GM21423 (cell line): ENCODE measurements at regions not wholly inside any gene's neighbourhood (a gene's known extent, or its start where the extent isn't known, plus 50 kb on each side); places are given as distances from the start of the nearest gene placed in this dataset.
"Not testable (repeated sequence)": the region's sequence is repeated elsewhere in the genome, so short reads cannot be mapped to it uniquely, and the experiment has no call there.

Experiments
- ATAC-seq: cut with Tn5 transposase; IDR thresholded peaks from one replicate; pipeline ENCODE4 v1.9.1; 2021; ENCODE audit warnings: mild to moderate bottlenecking, moderate library complexity; ENCODE audit not compliant: unreplicated experiment

DNA sequence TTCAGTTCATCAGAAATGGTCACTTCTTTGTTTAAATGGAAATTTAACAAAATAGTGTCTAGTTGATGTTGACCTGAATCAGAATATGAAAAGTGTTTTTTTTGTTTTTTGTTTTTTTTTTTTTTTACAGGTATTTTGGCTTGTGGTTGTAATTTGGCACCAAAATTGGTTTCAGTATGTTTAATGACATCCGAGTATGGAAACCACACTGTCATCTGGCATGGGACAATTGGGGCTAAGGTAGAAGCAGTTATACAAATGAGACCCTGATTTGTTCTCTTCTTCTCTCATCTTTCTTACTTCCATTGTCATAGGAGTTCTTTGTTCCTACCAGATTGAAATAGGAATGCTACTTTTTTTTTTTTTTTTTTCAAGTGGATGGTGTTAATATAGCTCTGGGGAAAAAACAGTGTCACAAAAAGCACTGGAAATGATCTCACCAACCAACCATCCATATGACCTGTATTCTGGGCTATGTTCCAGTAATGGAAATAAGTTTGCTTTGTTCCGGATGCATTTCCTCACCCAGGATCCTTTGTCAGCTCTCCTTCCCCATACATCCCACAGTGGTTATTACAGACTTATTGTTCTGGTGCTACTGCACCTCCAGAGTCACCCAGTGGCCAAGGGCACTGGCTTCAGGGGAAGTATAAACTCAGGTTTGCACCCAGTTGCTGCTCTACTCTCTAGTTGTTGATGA is 95.8 kb downstream of the ATXN3L start:
- no peak for ATAC-seq

- no peak for ATAC-seq
Observed at GRCh38 chrX:13220916-13221315, 98.9 kb downstream of the ATXN3L start.

DNA sequence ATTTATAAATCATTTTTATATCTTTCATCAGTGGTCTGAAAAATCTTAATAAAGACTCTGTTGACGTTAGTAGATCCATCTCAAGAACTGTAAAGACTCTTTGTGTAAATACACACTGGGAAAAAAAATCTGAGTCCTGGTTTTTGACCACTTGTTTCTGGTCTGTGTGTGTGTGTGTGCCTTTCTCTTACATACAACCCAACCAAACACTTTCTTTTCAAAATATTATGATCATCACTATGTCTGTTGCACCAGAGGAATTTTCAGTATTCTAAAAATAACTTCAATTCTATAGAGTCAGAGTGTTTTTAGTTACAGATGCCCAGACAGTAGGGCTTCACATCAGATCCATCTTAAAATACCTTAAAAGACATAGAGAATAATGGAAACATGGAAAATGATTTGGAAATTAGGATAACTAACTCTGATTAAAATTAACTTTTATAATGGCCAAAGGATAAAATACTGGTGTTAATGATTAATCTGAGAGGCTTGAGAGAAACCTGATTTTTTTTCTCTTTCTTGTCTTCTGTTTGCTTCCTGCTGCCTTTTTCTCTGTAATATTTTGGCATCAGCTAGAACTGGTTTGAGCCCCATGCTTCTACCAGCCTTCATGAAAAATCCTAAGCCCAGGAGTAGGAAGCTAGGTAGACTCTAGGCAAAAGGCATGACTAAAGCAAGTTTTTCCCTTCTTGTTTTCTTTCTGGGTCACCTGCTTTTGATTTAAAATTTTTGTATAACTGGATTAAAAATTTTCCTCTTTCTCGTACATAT is 99.7 kb downstream of the ATXN3L start:
- ATAC-seq: no peak

DNA sequence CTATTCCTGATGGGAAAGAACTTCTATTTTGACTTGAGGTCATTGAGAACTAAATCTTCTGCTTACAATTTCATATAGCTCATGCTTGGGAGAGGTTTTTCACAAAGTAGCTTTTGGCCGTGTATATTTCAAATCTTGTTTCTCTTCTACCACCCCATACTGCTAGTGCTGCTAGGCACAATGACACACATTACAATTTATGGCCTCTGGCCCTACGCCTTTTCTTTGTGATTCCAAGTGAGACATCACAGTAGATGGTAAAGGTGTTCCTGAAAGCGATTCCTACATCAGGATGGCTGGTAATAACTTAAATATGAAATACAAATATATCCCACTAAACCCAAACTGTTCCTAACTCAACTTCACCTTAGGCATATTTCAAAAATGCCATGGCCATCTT is 101.1 kb downstream of the ATXN3L start:
- ATAC-seq: no peak

GRCh38 chrX:13216139-13216538 is 103.7 kb downstream of the ATXN3L start:
- no peak for ATAC-seq

DNA sequence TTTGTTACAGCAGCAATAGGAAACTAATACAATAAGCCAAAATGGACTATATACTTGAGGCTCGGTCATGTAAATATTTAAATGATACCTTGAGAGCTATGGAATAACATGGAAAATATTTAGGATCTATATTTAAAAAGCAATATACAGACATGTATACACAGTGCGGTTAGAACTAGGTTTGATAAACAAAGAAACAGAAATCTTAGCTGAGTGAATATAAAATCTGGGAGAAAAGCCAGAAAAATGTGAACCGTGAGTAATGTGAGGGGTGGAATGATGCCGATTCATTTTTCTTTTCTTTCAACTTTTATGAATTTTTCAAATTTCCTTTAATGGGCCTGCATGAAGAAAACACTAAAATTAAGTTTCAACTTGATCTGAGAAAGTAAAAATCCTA is 104.1 kb downstream of the ATXN3L start:
- no peak for ATAC-seq

GRCh38 chrX:13212191-13212651 is 107.6 kb downstream of the ATXN3L start:
- ATAC-seq: no peak

DNA sequence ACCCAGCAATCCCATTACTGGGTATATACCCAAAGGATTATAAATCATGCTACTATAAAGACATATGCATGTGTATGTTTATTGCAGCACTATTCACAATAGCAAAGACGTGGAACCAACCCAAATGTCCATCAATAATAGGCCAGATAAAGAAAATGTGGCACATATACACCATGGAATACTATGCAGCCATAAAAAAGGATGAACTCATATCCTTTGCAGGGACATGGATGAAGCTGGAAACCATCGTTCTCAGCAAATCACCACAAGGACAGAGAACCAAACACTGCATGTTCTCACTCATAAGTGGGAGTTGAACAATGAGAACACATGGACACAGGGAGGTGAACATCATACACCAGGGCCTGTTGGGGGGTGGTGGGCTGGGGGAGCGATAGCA is 109.7 kb downstream of the ATXN3L start:
- not testable (repeated sequence) for ATAC-seq

DNA sequence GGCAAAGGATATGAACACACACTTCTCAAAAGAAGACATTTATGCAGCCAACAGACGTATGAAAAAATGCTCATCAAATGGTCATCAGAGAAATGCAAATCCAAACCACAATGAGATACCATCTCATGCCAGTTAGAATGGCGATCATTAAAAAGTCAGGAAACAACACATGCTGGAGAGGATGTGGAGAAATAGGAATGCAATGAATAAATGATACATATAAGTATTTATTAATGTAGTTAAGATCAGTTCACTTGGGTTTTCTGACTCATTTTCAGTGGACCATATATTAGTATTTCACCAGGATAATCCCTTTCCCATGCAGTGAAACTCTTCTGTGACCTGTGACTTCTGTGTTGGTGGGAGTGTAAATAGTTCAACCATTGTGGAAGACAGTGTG is 110.1 kb downstream of the ATXN3L start:
- not testable (repeated sequence) for ATAC-seq

DNA sequence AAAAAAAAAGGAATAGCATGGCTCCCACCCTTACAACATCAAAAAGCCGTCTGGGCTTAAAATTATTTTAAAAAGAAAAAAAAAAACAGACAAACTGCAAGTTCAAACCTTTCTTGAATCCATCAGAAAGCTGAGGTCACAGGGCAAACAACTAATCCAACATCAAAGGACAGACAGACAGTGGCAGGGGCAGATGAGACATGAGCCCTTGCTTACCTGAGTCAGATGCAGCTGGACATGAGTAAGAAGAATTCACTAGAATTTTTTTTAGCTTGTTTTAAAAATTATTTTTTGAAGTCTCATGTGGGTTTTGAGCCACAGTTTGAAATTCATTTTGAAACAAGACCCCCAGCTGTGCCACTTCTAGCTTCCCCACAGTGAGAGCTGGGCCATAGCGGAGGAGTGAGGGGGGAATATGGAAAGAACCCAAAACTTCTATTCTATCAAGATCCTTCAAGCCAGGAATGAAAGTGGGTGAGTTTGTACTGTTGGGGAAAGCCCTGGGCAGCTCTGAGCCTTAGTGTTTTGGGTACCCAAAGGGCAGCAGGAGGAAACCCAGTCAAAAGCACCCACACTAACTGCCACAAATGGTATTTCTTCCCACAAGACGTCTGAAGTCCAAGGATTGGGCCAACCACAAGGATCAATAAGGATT is 111.4 kb downstream of the ATXN3L start:
- no peak for ATAC-seq

DNA sequence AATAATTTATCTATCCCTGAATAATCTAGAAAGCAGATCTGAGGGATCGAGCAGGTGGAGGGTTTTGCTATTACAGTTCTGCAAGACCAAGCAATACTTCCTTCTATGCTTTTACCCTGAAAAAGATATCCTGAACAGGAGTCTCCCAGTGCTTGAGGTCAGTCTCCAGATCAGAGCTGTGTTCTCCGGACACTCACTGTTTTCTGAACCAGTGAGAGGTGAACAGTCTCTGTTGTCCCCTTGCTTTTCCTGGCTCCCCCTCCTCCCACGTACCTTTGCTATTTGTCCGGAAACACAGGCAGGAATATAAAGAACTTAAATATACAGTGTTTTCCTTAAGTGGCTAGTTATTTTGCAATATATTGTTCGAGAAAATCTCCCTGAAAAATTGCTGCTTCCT is 116.6 kb downstream of the ATXN3L start:
- ATAC-seq: no peak

- ATAC-seq: no peak
Observed at GRCh38 chrX:13201605-13202219, 118.1 kb downstream of the ATXN3L start.

GRCh38 chrX:13200398-13200797 is 119.5 kb downstream of the ATXN3L start:
- no peak for ATAC-seq

- no peak for ATAC-seq
Observed at GRCh38 chrX:13198762-13199064, 121.1 kb downstream of the ATXN3L start.

DNA sequence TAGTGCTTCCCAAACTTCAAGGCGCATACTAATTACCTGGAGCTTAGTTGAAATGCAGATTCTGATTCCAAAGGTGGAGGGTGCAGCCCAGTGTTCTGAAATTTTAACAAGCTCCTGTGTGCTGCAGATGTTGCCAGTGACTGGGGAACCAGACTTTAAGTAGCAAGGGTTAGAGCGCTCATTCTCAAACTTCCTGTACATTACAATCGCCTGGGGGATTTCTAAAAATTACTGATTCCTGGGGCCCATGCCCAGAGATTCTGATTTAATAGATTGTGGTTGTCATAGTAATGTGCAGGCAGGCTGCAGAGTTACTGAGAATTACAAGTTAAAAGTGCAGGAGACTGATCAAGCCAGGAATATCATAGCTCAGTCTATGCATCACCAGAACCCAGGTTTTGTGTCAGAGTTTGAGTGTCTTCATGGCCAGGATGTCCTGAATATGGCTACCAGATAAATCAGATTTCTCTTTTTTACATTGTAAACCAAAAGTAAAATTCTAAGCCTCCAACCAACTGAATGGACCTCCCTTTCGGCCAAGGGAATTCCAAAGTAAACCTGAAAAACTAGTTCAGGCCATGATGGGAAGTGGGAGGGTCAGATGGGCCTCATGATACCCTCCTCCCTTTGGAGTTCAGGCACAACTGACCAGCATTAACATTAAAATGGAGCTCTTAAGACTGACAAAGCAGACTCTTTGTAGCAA is 121.6 kb downstream of the ATXN3L start:
- no peak for ATAC-seq

DNA sequence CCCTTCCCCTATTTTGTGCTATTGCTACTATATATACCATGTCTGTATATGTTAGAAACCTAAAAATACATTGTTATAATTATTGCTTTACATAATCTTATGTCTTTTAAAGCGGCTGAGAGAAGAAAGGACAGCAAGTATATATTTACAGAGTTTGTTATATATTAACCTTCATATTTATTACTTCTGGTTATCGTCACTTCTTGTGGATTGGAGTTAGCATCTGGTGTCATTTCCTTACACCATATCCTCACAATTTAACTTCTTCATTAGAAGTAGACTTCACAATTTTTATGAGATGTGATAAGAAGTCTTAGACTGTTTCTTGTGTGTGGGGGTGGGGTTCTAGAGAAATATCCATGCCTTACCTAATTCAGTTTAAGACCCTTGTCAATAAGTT is 123.1 kb downstream of the ATXN3L start:
- ATAC-seq: no peak

DNA sequence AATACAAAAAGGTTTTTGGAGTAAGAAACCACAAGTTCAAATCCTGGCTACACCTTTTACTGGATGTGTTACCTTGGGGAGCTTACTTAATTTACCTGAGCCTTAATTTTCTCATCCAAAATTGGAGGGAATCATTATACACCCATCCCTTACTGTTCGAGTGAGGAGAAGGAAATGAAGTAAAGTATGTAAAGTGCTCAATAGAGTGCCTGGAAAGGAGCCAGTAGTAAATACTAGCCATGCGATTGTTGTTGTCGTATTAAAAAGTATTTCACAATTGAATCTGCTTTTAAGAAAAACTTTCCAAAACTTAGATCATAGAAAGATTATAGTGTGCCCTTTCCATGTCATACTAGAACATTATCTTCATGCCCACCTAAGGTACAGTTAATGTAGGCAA is 124.5 kb downstream of the ATXN3L start:
- no peak for ATAC-seq

DNA sequence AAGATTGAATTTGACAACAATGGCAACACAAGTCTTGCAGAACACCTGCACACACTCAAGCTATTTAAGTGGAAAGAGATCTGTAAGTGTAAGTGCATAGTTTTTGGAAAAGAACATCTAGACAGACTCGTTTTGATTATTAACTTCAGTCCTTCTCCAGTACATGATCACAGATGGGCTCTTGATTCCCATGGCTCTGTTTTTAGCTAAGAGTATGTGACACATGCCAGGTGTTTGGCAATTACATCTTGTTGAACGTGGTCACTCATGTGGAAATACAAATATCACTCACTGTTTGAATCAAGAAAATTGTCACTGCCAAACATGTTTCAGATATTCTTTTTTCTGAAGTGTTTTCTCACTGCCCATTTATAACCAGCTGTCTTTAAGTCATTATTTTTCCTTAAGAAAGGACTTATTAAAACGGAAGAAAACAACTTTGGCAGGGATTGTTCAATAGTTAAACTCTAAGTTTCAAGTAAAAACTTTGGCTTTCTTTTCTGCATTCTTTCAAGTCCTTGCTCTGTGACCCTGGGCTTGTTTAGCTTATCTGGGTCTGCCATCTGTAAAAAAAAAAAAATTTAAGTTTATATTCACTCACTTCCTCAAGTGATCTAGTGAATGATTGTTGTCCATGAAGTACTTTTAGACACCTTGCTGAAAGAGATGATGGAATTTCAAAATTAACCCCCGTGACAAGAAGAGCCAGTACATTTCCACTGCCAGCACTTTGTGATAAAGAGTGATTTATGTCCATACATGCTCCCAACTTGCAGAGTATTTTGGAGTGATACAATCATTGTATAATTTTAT is 125.4 kb downstream of the ATXN3L start:
- no peak for ATAC-seq

DNA sequence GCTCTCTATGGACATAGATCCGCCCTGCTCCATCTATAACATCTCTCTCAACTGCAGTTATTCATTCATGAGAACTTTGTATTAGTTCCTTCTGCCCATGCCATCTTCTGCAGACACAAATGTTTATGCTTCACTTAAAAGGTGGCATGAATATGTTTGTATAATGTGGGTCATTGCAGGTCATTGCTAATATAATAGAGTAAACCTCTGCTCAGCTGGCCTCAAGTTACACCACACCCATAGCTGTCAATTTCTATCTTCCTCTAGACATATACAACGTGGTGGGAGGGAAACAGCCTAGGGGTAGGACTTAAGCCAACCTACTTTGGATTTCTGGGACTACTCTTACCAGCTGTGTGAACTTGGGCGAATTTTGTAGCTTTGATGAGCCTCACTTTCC is 129.8 kb downstream of the ATXN3L start:
- ATAC-seq: no peak

DNA sequence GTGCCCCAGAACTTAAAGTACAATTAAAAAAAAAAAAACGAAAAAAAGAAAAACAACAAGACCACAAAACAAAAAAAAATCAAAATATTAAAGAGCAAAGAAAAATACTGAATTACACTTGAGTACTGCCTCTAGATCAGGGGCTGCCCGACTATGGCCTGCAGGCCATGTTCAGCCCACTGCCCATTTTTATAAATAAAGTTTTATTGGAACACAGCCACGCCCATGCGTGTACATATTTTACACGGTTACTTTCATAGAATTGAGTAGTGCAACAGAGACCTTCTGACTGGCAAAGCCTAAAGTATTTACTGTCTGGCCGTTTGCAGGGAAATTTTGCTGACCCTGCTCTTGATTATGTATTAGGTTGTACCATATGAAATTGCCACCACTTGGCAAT is 130.5 kb downstream of the ATXN3L start:
- no peak for ATAC-seq
